ENCODE measurements at regions not wholly inside any gene's neighbourhood (a gene's known extent, or its start where the extent isn't known, plus 50 kb on each side); places are given as distances from the start of the nearest gene placed in this dataset.

DNA sequence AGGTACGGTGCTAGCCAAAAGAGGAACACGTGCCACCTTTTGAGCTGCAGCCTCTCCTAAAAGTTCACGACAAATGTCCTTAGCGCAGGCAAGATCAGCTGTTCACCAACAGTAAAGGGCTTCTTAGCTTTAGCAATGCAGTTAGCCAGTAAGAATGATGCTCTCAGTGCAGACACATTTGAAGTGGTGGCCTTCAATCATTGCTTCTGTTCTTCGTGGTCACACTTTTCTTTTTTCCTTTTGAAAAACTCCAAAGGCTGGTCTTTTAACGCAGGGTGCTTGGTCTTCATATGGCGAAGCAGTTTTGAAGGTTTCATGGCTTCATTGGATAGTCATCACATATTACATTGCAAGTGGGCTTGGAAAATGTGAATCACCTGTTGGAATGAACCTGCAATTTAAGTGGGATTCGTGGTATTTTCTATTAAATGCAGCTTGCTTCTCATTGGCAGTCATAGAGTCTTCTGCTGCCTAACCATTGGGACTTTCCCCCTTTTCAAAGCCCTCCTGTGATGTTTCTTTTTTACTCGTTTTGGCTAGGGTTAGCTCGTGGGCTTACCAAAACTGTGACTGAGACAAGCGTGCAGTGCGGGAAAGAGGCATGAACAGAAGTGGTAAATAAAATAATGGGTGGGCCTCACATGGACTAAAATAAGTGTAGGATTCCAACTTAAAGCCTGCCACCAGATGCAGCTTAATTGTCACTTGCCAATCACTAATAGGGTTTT, 100.9 kb downstream of the MRPL36 start:
- TF ChIP-seq POLR2A (IDR thresholded peaks at IDR 0.05) = no peak
- TF ChIP-seq, protein P1, sequence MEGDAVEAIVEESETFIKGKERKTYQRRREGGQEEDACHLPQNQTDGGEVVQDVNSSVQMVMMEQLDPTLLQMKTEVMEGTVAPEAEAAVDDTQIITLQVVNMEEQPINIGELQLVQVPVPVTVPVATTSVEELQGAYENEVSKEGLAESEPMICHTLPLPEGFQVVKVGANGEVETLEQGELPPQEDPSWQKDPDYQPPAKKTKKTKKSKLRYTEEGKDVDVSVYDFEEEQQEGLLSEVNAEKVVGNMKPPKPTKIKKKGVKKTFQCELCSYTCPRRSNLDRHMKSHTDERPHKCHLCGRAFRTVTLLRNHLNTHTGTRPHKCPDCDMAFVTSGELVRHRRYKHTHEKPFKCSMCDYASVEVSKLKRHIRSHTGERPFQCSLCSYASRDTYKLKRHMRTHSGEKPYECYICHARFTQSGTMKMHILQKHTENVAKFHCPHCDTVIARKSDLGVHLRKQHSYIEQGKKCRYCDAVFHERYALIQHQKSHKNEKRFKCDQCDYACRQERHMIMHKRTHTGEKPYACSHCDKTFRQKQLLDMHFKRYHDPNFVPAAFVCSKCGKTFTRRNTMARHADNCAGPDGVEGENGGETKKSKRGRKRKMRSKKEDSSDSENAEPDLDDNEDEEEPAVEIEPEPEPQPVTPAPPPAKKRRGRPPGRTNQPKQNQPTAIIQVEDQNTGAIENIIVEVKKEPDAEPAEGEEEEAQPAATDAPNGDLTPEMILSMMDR (IDR thresholded peaks at IDR 0.05) = no peak

Measured in adrenal gland (tissue), 5 donors.